ENCODE measurements at regions not wholly inside any gene's neighbourhood (a gene's known extent, or its start where the extent isn't known, plus 50 kb on each side); places are given as distances from the start of the nearest gene placed in this dataset.

GRCh38 chr2:238765590-238765989, 82.3 kb upstream of the TWIST2 start:
- intact Hi-C loops (cut with micrococcal nuclease; ENCODE audit: unreplicated experiment) (no loop called here), in situ Hi-C loops (cut with HindIII; ENCODE audit: low pct_unique_long_range_greater_than_20kb, low sequenced_read_pairs) (no loop called here)
- H3K27ac ChIP-seq (ENCODE audit: low read length), result no peak overlapping the region
- no peaks in the 10 kb centered on the region for H3K36me3 ChIP-seq (ENCODE audit: control insufficient read depth, insufficient read depth, low read length)
- H3K4me1 ChIP-seq (ENCODE audit: control insufficient read depth, insufficient read depth, low read length), result no peaks in the 10 kb centered on the region
- no TSS peak for BruUV-seq (replicated peaks)
- DNase-seq (ENCODE audit: low read depth, low spot score) (no peak), ATAC-seq (no peak)
- H3K27me3 ChIP-seq (ENCODE audit: control insufficient read depth, insufficient read depth, low read length), result peaks cover 2% of the 10 kb centered on the region; the same call in 1 of the 2 replicates
- CTCF ChIA-PET, result no interaction called here
- peaks cover 13% of the 10 kb centered on the region; the same call in 1 of the 2 replicates for H3K9me3 ChIP-seq (ENCODE audit: control insufficient read depth, insufficient read depth, low read depth, low read length)
- TF ChIP-seq SIN3A (IDR thresholded peaks at IDR 0.05; ENCODE audit: borderline replicate concordance, insufficient read depth, low read depth, low read length) (no peak), POLR2AphosphoS5 (IDR thresholded peaks at IDR 0.05; ENCODE audit: low read depth, low read length) (no peak), REST (IDR thresholded peaks at IDR 0.05; ENCODE audit: insufficient read depth in 1 of 2, low read depth in 2 of 2, low read length in 1 of 2) (no peak), TCF7L2 (IDR thresholded peaks at IDR 0.05; ENCODE audit: low read depth, low read length) (no peak), CTCF (IDR thresholded peaks at IDR 0.05) (no peak)
- POLR2A ChIA-PET, result no interaction called here
- H3K4me3 ChIP-seq (ENCODE audit: low read depth in 2 of 2, low read length in 2 of 2), result no peak overlapping the region

GRCh38 chr2:238771218-238771617, 76.7 kb upstream of the TWIST2 start:
- no peaks in the 10 kb centered on the region for H3K4me1 ChIP-seq (ENCODE audit: control insufficient read depth, insufficient read depth, low read length)
- in situ Hi-C loops (cut with HindIII; ENCODE audit: low pct_unique_long_range_greater_than_20kb, low sequenced_read_pairs) (no loop called here), intact Hi-C loops (cut with micrococcal nuclease; ENCODE audit: unreplicated experiment) (no loop called here)
- peaks cover 13% of the 10 kb centered on the region; the same call in 1 of the 2 replicates for H3K9me3 ChIP-seq (ENCODE audit: control insufficient read depth, insufficient read depth, low read depth, low read length)
- no peaks in the 10 kb centered on the region for H3K36me3 ChIP-seq (ENCODE audit: control insufficient read depth, insufficient read depth, low read length)
- no peak overlapping the region for H3K27ac ChIP-seq (ENCODE audit: low read length)
- ChIA-PET CTCF (no interaction called here), POLR2A (no interaction called here)
- ATAC-seq (no peak), DNase-seq (ENCODE audit: low read depth, low spot score) (no peak)
- no TSS peak for BruUV-seq (replicated peaks)
- no peaks in the 10 kb centered on the region for H3K27me3 ChIP-seq (ENCODE audit: control insufficient read depth, insufficient read depth, low read length)
- no peak for TF ChIP-seq POLR2AphosphoS5 (IDR thresholded peaks at IDR 0.05; ENCODE audit: low read depth, low read length)
- TF ChIP-seq CTCF (IDR thresholded peaks at IDR 0.05), result no peak
- no peak for TF ChIP-seq REST (IDR thresholded peaks at IDR 0.05; ENCODE audit: insufficient read depth in 1 of 2, low read depth in 2 of 2, low read length in 1 of 2)
- no peak for TF ChIP-seq SIN3A (IDR thresholded peaks at IDR 0.05; ENCODE audit: borderline replicate concordance, insufficient read depth, low read depth, low read length)
- no peak for TF ChIP-seq TCF7L2 (IDR thresholded peaks at IDR 0.05; ENCODE audit: low read depth, low read length)
- no peak overlapping the region for H3K4me3 ChIP-seq (ENCODE audit: low read depth in 2 of 2, low read length in 2 of 2)
